Bronchial epithelial cell (primary cell): ENCODE measurements at regions not wholly inside any gene's neighbourhood (a gene's known extent, or its start where the extent isn't known, plus 50 kb on each side); places are given as distances from the start of the nearest gene placed in this dataset.
A peak's percentile ranks its signal among the peaks of the same experiment; 100 is the strongest.
"Not testable (repeated sequence)": the region's sequence is repeated elsewhere in the genome, so short reads cannot be mapped to it uniquely, and the experiment has no call there.

Experiments
- DNase-seq: peaks from one replicate; pipeline ENCODE4 v3.0.0-alpha.2; 2010; ENCODE audit warnings: low read depth
- FAIRE-seq: peaks from 2 replicates; lab custom pipeline; 2011; peaks lifted over from hg19 to GRCh38; lab: Jason Lieb, UNC
- H3K27me3 ChIP-seq: 2 replicates; pipeline ENCODE4 v1.5.1; 2011; ENCODE audit warnings: low read length; ENCODE audit not compliant: control insufficient read depth, insufficient read depth
- H3K36me3 ChIP-seq: 2 replicates; pipeline ENCODE4 v1.5.1; 2011; ENCODE audit warnings: low read length; ENCODE audit not compliant: control insufficient read depth, insufficient read depth
- H3K4me3 ChIP-seq: 2 replicates; pipeline ENCODE4 v1.5.1; 2011; ENCODE audit warnings: mild to moderate bottlenecking, low read depth, low read length, control low read depth
- CTCF ChIP-seq: IDR thresholded peaks from 2 replicates; pipeline ENCODE4 v1.5.1; 2011; ENCODE audit warnings: mild to moderate bottlenecking, moderate library complexity, low read length, control low read depth, inconsistent platforms; ENCODE audit not compliant: insufficient read depth, severe bottlenecking

- not testable (repeated sequence) for FAIRE-seq, H3K27me3 ChIP-seq, H3K36me3 ChIP-seq, H3K4me3 ChIP-seq
- DNase-seq = peak; percentile 61
Measured at GRCh38 chr1:120357046-120357445, 57.8 kb upstream of the NBPF8 start.

DNA sequence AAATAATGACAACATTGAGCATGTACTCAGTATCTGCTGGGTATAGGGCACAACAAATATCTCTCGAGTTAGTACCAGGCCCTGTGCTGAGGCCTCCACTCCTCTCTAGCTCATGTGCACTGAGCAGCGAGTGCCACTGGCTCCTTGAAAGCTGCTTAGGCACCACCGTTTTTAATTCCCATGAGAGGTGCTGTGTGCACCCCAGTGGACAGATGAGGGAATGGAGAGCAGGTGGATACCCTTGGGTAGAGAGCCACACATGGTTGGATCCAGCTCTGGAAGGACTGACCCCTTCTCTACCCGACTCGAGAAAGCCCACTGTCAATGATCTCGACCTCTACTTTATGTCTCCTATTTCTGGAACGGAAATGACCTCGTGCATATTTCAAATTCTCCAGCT lies 58.7 kb upstream of the NBPF8 start:
- TF ChIP-seq CTCF = peak; percentile 19
- not testable (repeated sequence) for H3K4me3 ChIP-seq, H3K36me3 ChIP-seq, H3K27me3 ChIP-seq, FAIRE-seq, DNase-seq

DNA sequence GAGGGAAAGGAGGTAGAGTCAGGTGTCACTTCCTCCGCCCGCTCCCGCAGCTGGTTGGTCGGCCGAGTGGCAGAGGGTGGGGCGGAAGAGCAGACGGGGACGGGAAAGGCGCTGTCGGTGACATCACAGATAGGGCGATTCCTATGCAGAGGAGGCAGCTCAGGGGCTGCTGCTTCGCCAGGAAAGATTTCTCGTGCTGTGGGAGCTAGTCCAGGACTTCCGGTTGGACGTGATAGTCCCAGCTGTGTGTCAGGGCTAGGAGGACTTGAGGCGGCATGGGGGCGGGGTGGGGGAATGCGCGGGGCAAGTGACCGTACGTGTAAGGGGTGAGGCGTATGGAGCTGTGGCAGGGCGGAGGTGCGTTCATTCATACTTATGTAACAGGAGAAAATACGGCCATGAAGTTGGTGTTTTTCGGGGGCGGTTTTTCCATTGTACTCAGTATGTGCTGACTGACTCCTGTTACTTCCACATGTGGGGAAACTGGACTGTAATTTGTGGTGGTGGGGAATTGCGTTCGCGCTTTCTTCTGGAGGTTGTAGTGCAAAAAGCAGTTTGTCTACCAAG lies 60.1 kb upstream of the NBPF8 start:
- not testable (repeated sequence) for FAIRE-seq

GRCh38 chr1:120342231-120343073 lies 72.4 kb upstream of the NBPF8 start:
- H3K4me3 ChIP-seq = peak overlapping the region; percentile 34
- not testable (repeated sequence) for FAIRE-seq, H3K27me3 ChIP-seq, H3K36me3 ChIP-seq
- peak; percentile 36 for DNase-seq

More for the DNA sequence above, 60.1 kb upstream of the NBPF8 start:
- not testable (repeated sequence) for H3K36me3 ChIP-seq, H3K27me3 ChIP-seq
- peak overlapping the region; percentile 32 for H3K4me3 ChIP-seq
- peak; percentile 49 for DNase-seq

- DNase-seq, H3K36me3 ChIP-seq, FAIRE-seq, H3K27me3 ChIP-seq: not testable (repeated sequence)
- H3K4me3 ChIP-seq = peak overlapping the region; percentile 41
Measured at GRCh38 chr1:120341756-120342155, 73.1 kb upstream of the NBPF8 start.

GRCh38 chr1:120340838-120341751 lies 73.7 kb upstream of the NBPF8 start:
- FAIRE-seq, H3K36me3 ChIP-seq, DNase-seq, H3K27me3 ChIP-seq: not testable (repeated sequence)
- H3K4me3 ChIP-seq = peak overlapping the region; percentile 41

- not testable (repeated sequence) for H3K27me3 ChIP-seq, H3K4me3 ChIP-seq, DNase-seq, H3K36me3 ChIP-seq, FAIRE-seq
Measured at GRCh38 chr1:120315738-120316137, 99.1 kb upstream of the NBPF8 start.

DNA sequence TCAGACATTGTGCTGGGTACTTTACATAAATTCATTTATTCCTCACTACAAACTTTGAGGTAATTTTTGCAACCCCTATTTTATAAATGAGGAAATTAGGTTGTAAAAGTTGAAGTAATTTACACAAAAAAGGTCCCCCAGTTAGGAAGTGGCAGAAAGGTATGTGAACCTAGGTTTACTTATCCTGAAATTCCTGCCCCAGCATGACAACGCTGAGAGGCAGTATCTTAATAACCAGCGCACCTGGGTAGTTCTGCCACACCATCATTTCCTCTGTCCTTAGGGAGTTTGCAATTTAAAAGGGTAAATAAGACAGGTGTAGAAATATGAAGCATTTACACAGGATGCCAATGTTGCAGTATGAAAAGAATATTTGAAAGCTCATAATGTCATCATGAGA lies 102.9 kb upstream of the NBPF8 start:
- H3K27me3 ChIP-seq, H3K36me3 ChIP-seq, FAIRE-seq, H3K4me3 ChIP-seq, DNase-seq: not testable (repeated sequence)

- FAIRE-seq = not testable (repeated sequence)
Measured at GRCh38 chr1:120308940-120309578, 105.8 kb upstream of the NBPF8 start.

DNA sequence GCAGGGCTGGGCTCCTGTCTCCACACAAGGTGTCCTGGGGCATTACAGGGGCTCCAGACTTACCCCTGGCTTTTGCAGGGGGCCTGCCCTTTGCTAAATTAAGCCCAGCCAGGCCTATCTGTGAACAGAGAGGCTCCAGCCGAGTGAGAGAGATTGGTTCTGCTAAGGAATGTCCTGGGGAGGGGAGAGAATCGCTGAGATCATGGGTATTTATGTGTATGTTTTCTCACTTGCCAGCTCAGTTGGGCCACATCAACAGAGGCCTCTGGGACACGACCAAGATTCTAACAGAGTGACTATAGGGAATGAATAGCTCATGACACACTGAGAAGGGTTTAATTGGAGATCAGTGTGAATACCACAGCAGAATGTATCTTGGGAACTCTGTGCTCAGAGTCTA lies 109.8 kb upstream of the NBPF8 start:
- not testable (repeated sequence) for FAIRE-seq

More at GRCh38 chr1:120308940-120309578, 105.8 kb upstream of the NBPF8 start:
- not testable (repeated sequence) for H3K4me3 ChIP-seq, DNase-seq, H3K27me3 ChIP-seq, H3K36me3 ChIP-seq

DNA sequence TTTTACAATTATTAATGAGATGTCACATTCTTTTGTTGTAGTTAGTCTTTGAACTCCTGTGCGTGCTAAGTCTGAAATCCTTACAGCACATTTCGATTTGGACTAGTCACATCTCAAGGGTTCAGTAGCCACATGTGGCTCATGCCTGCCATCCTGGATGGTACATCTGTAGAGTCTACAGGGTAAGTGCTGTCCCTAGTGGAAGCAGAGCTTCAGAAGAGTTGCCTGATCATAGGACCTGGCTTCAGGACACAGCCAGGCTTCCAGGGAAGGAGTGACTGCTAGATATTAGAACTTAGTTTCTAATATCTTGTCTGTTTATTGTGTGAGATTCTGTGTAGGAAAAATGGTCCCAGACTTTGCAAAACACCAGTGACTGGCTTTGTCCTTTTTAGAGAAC lies 110.5 kb upstream of the NBPF8 start:
- not testable (repeated sequence) for H3K27me3 ChIP-seq, DNase-seq, FAIRE-seq

More for the DNA sequence above, 109.8 kb upstream of the NBPF8 start:
- H3K27me3 ChIP-seq, H3K4me3 ChIP-seq, DNase-seq, H3K36me3 ChIP-seq: not testable (repeated sequence)

GRCh38 chr1:120299433-120300057 lies 115.3 kb upstream of the NBPF8 start:
- not testable (repeated sequence) for FAIRE-seq, DNase-seq, H3K4me3 ChIP-seq, H3K27me3 ChIP-seq, H3K36me3 ChIP-seq

More for the DNA sequence above, 110.5 kb upstream of the NBPF8 start:
- not testable (repeated sequence) for H3K36me3 ChIP-seq, H3K4me3 ChIP-seq
